Brain microvascular endothelial cell (primary cell): ENCODE measurements at regions not wholly inside any gene's neighbourhood (a gene's known extent, or its start where the extent isn't known, plus 50 kb on each side); places are given as distances from the start of the nearest gene placed in this dataset.

Experiments
- DNase-seq: peaks from one replicate; pipeline ENCODE4 v3.0.0-alpha.2; 2020
- H3K27ac ChIP-seq: fragments of 250-450 bp; sonication (Bioruptor Pico); 2 replicates; pipeline ENCODE4 v1.5.1; 2020; ENCODE audit warnings: mild to moderate bottlenecking, moderate library complexity
- H3K27me3 ChIP-seq: fragments of 250-450 bp; sonication (Bioruptor Pico); replicated peaks from 2 replicates; pipeline ENCODE4 v1.5.1; 2020; ENCODE audit warnings: mild to moderate bottlenecking
- H3K36me3 ChIP-seq: fragments of 250-450 bp; sonication (Bioruptor Pico); replicated peaks from 2 replicates; pipeline ENCODE4 v1.5.1; 2020; ENCODE audit warnings: mild to moderate bottlenecking
- H3K4me3 ChIP-seq: 2 replicates; pipeline ENCODE4 v1.5.1; 2011; ENCODE audit warnings: low read depth, mild to moderate bottlenecking, control low read depth, low read length, moderate library complexity
- CTCF ChIP-seq: IDR thresholded peaks from 2 replicates; pipeline ENCODE4 v1.5.1; 2011; ENCODE audit warnings: low read depth, mild to moderate bottlenecking, moderate library complexity, low read length, control low read depth, inconsistent platforms; ENCODE audit errors: missing control alignments
- in situ Hi-C: cut with HindIII; loops from 2 replicates; pipeline ENCODE4 v1.10.0; 2017; ENCODE audit warnings: low sequenced_read_pairs, low pct_ligation_motif_present

- no peak for TF ChIP-seq CTCF
- no peaks in the 10 kb centered on the region for H3K36me3 ChIP-seq
- no peak for DNase-seq
- in situ Hi-C loops = no loop called here
- H3K27ac ChIP-seq = no peak overlapping the region
- H3K27me3 ChIP-seq = no peaks in the 10 kb centered on the region
- H3K4me3 ChIP-seq = no peak overlapping the region
Observed at GRCh38 chr7:15046861-15047260, 144.3 kb upstream of the DGKB start.

DNA sequence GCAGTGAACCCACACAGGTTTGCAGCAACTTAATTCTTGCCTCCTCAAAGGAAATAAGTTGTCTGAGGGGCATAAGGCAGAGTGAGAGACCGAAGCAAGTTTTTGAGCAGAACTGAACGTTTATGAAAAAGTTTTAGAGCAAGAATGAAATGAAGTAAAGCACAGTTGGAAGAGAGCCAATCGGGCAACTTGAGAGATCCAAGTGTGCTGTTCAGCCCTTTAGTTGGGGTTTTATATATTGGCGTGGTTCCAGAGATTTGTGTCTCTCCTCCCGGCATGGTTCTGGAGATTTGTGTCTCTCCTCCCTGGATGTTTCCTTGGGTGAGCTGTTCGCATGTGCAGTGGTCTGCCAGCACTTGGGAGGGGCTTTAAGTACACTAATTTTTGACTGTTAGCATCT is 141.4 kb upstream of the DGKB start:
- TF ChIP-seq CTCF = no peak
- no peaks in the 10 kb centered on the region for H3K27me3 ChIP-seq
- DNase-seq = no peak
- in situ Hi-C loops = no loop called here
- H3K4me3 ChIP-seq = no peak overlapping the region
- no peaks in the 10 kb centered on the region for H3K36me3 ChIP-seq
- no peak overlapping the region for H3K27ac ChIP-seq

DNA sequence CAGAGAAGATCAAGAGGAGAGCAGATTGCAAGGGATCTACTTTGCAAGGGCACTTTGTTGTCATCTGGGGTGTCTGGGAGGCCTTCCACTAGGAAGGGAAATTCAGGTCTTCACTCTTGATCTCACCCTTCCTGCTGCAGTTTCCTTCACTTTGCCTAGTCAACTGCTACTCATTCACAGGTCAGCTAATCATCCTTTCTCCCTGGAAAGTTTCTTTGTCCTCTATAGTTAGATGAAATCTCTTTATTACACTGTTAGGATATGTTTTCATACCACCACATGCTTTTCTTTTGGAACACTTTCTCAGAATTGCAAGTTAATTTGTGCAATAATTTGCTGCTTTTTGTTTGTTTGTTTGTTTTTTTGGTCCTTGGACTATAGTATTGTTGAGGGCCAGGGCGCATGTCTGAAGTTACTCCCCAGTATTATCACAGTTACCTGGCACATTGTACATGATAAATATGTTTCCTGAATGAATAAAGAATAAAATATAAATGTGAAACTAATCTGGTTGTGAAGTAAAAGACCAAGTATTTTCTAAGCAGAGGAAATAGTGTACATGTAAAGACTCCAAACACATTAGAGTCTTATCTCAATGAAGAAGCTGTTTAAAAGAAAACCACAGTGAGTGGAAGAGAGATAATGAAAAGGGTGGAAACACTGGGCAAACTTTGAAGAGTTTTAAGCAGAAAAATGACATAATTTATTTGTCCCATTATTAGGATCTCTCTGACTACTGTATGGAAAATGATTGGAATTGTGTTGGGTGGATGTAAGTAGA is 139.9 kb upstream of the DGKB start:
- no peak for DNase-seq
- Histone ChIP-seq H3K4me3 (no peak overlapping the region), H3K27ac (no peak overlapping the region), H3K36me3 (no peaks in the 10 kb centered on the region), H3K27me3 (no peaks in the 10 kb centered on the region)
- TF ChIP-seq CTCF = no peak
- in situ Hi-C loops = no loop called here

- DNase-seq = no peak
- H3K4me3 ChIP-seq = no peak overlapping the region
- H3K27me3 ChIP-seq = no peaks in the 10 kb centered on the region
- H3K27ac ChIP-seq = no peak overlapping the region
- in situ Hi-C loops = no loop called here
- H3K36me3 ChIP-seq = no peaks in the 10 kb centered on the region
- no peak for TF ChIP-seq CTCF
Observed at GRCh38 chr7:15041226-15041625, 138.7 kb upstream of the DGKB start.

GRCh38 chr7:15035814-15036213 is 133.3 kb upstream of the DGKB start:
- DNase-seq = no peak
- Histone ChIP-seq H3K27ac (no peak overlapping the region), H3K4me3 (no peak overlapping the region), H3K27me3 (no peaks in the 10 kb centered on the region), H3K36me3 (no peaks in the 10 kb centered on the region)
- in situ Hi-C loops = no loop called here
- TF ChIP-seq CTCF = no peak

DNA sequence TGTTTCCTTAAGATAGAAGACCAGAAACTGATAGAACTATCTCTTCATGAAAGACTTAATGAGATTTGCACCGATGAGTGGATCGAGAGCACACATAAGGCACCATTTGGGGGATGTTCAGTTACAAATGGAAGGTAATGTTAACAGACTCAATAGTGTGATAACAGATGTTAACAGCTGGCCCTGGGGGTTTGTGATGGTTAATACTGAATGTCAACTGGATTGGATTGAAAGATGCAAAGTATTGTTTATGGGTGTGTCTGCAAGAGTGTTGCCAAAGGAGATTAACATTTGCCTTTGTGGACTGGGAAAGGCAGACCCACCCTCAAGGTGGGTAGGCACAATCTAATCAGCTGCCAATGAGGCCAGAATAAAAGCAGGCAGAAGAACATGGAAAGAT is 130.5 kb upstream of the DGKB start:
- DNase-seq = no peak
- Histone ChIP-seq H3K27ac (no peak overlapping the region), H3K36me3 (no peaks in the 10 kb centered on the region), H3K4me3 (no peak overlapping the region), H3K27me3 (no peaks in the 10 kb centered on the region)
- in situ Hi-C loops = no loop called here
- no peak for TF ChIP-seq CTCF
